Neural cell (in vitro differentiated cells): ENCODE measurements at regions not wholly inside any gene's neighbourhood (a gene's known extent, or its start where the extent isn't known, plus 50 kb on each side); places are given as distances from the start of the nearest gene placed in this dataset.

ENCODE experiments used
- H2AFZ ChIP-seq: fragments of 200-600, 300-800 bp; sonication (generic), shearing (Covaris generic); 2 replicates; pipeline ENCODE4 v1.6.0; 2014; ENCODE audit warnings: low read depth, mild to moderate bottlenecking, antibody characterized with exemption, low read length, moderate library complexity
- H3F3A ChIP-seq: fragments of 200-600 bp; shearing (Covaris generic); 2 replicates; pipeline ENCODE4 v1.6.1; 2016; ENCODE audit warnings: mild to moderate bottlenecking, moderate library complexity, mixed read lengths, antibody characterized with exemption, low read length; ENCODE audit not compliant: insufficient read depth, poor library complexity, severe bottlenecking
- H3K27ac ChIP-seq: fragments of 200-600, 300-800 bp; sonication (generic), shearing (Covaris generic); 2 replicates; pipeline ENCODE4 v1.5.1; 2014; ENCODE audit warnings: mild to moderate bottlenecking, low read length, moderate library complexity
- H3K27me3 ChIP-seq: fragments of 300-800, 200-600 bp; sonication (generic), shearing (Covaris generic); 2 replicates; pipeline ENCODE4 v1.6.0; 2014; ENCODE audit warnings: mild to moderate bottlenecking, low read depth, low read length, moderate library complexity; ENCODE audit not compliant: insufficient read depth
- H3K36me3 ChIP-seq: fragments of 300-800, 200-600 bp; sonication (generic), shearing (Covaris generic); 2 replicates; pipeline ENCODE4 v1.5.1; 2014; ENCODE audit warnings: mild to moderate bottlenecking, antibody characterized with exemption, low read length, moderate library complexity; ENCODE audit not compliant: insufficient read depth
- H3K4me2 ChIP-seq: fragments of 300-800, 200-600 bp; sonication (generic), shearing (Covaris generic); 2 replicates; pipeline ENCODE4 v1.6.0; 2014; ENCODE audit warnings: mild to moderate bottlenecking, low read length
- H3K4me3 ChIP-seq: fragments of 300-800, 200-600 bp; sonication (generic), shearing (Covaris generic); 2 replicates; pipeline ENCODE4 v1.5.1; 2014; ENCODE audit warnings: mild to moderate bottlenecking, low read length, moderate library complexity
- H3K79me2 ChIP-seq: fragments of 200-600 bp; shearing (Covaris generic); replicated peaks from 2 replicates; pipeline ENCODE4 v1.6.0; 2014; ENCODE audit warnings: mild to moderate bottlenecking, low read length, moderate library complexity; ENCODE audit not compliant: insufficient read depth
- H3K9ac ChIP-seq: fragments of 300-800, 200-600 bp; sonication (generic), shearing (Covaris generic); 2 replicates; pipeline ENCODE4 v1.6.1; 2016; ENCODE audit warnings: mild to moderate bottlenecking, low read length, mixed read lengths
- H3K9me2 ChIP-seq: fragments of 200-600 bp; shearing (Covaris generic); 2 replicates; pipeline ENCODE4 v1.6.1; 2016; ENCODE audit warnings: mild to moderate bottlenecking, low read length, mixed read lengths; ENCODE audit not compliant: insufficient read depth
- H3K9me3 ChIP-seq: fragments of 200-600, 300-800 bp; sonication (generic), shearing (Covaris generic); 2 replicates; pipeline ENCODE4 v1.6.1; 2016; ENCODE audit warnings: mild to moderate bottlenecking, mixed run types, low read length, moderate library complexity, mixed read lengths
- H4K20me1 ChIP-seq: fragments of 200-600 bp; shearing (Covaris generic); 2 replicates; pipeline ENCODE4 v1.6.1; 2016; ENCODE audit warnings: mild to moderate bottlenecking, mixed run types; ENCODE audit not compliant: insufficient read depth
- CTCF ChIP-seq: fragments of 450-650 bp; IDR thresholded peaks from 2 replicates; pipeline ENCODE4 v1.5.1; 2014; ENCODE audit warnings: antibody characterized with exemption, mild to moderate bottlenecking, moderate library complexity; ENCODE audit not compliant: poor library complexity, severe bottlenecking
- EP300 ChIP-seq: fragments of 450-650 bp; conservative IDR thresholded peaks from 2 replicates; pipeline ENCODE4 v1.6.1; 2014; ENCODE audit warnings: antibody characterized with exemption, mild to moderate bottlenecking, moderate library complexity; ENCODE audit not compliant: poor library complexity, severe bottlenecking
- EZH2 ChIP-seq: fragments of 200-600, 300-800 bp; shearing (Covaris generic), sonication (generic); IDR thresholded peaks from 2 replicates; pipeline ENCODE4 v1.6.1; 2014; ENCODE audit warnings: antibody characterized with exemption, low read length, borderline replicate concordance, mild to moderate bottlenecking; ENCODE audit not compliant: insufficient read depth, poor library complexity, severe bottlenecking
- MXI1 ChIP-seq: fragments of 450-650 bp; conservative IDR thresholded peaks from 2 replicates; pipeline ENCODE4 v1.6.1; 2014; ENCODE audit warnings: antibody characterized with exemption, mild to moderate bottlenecking; ENCODE audit not compliant: poor library complexity, severe bottlenecking
- POLR2AphosphoS5 ChIP-seq: IDR thresholded peaks from 2 replicates; pipeline ENCODE4 v1.6.1; 2012
- RAD21 ChIP-seq: fragments of 450-650 bp; conservative IDR thresholded peaks from 2 replicates; pipeline ENCODE4 v1.6.1; 2014; ENCODE audit warnings: antibody characterized with exemption, mild to moderate bottlenecking, moderate library complexity
- REST ChIP-seq: IDR thresholded peaks from 2 replicates; pipeline ENCODE4 v1.6.1; 2012; ENCODE audit warnings: borderline replicate concordance
- SMC3 ChIP-seq: fragments of 450-650 bp; conservative IDR thresholded peaks from 2 replicates; pipeline ENCODE4 v1.6.1; 2014; ENCODE audit warnings: antibody characterized with exemption, mild to moderate bottlenecking, moderate library complexity; ENCODE audit not compliant: poor library complexity
- TAF1 ChIP-seq: IDR thresholded peaks from 2 replicates; pipeline ENCODE4 v1.6.1; 2012; ENCODE audit warnings: low read depth

DNA sequence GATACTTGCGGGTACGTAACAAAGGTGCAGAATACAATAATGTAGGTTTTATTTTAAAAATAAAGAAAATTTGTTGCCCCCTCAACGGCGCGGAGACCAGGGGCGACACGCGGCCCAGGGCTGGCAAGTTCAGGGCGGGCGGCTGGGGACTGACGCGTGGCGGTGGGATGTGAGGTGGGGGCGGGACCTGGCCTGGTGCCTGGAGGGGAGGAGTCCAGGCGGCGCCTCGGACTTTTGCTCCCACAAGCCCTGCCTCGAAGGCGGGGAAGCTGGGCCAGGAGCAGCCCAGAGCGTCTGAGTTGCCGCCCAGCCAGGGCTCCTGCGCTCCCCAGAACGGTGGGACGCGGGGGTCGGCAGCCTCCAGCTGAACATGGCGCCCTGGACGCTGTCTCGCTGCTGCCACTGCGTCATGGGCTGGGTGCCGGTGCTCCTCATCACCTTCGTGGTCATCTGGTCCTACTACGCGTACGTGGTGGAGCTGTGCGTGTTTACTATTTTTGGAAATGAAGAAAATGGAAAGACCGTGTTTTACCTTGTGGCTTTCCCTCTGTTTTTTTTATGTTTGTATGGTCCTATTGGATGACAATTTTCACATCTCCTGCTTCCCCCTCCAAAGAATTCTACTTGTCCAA lies 1122.8 kb upstream of the ATXN8OS start:
- no peaks in the 10 kb centered on the region for H3K36me3 ChIP-seq
- H2AFZ ChIP-seq = no peak overlapping the region
- H3K9me2 ChIP-seq = no peaks in the 10 kb centered on the region
- TF ChIP-seq EP300 (no peak), CTCF (no peak), MXI1 (no peak), REST (no peak), TAF1 (no peak), POLR2AphosphoS5 (no peak), RAD21 (no peak), EZH2 (no peak), SMC3 (no peak)
- no peaks in the 10 kb centered on the region for H3F3A ChIP-seq
- no peak overlapping the region for H3K27ac ChIP-seq
- H3K4me3 ChIP-seq = no peak overlapping the region
- no peaks in the 10 kb centered on the region for H3K9me3 ChIP-seq
- H3K27me3 ChIP-seq = no peaks in the 10 kb centered on the region
- H3K4me2 ChIP-seq = no peak overlapping the region
- no peaks in the 10 kb centered on the region for H4K20me1 ChIP-seq
- H3K79me2 ChIP-seq = no peaks in the 10 kb centered on the region
- no peak overlapping the region for H3K9ac ChIP-seq

DNA sequence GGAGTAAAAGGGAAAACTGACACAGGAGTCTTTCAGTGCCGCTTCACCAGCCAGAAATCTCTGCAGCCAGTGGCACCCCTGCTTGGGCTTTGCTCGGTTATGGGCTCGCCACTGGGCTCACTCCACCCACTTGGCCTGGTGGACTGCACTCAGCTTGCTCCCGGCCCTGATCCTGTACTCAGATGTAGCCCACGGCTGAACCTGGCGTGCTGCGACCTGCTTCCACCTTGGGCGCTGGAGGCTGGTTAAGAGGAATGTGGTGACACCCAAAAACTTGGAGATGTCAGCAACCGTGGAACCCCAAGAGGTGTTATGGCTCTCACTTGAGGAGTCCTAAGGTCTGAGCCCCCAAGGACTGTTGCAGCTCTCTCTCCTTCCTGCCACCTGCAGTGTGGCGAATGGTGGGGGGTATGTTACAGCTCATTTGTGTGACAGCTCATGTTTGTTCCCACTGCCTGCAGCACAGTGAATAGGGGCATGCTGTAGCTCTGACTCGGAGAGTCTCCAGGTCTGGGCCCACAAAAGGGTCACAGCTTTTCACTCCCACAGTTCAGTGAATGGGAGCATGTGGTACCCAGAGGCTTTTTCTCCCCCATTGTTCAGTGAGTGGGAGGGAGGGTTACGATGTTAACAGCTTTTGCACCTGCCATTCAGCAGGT lies 1124.5 kb upstream of the ATXN8OS start:
- no peaks in the 10 kb centered on the region for H3K27me3 ChIP-seq
- TF ChIP-seq REST = no peak
- no peak for TF ChIP-seq CTCF
- TF ChIP-seq MXI1 = no peak
- H3K9ac ChIP-seq = no peak overlapping the region
- no peak overlapping the region for H3K27ac ChIP-seq
- H3K9me3 ChIP-seq = no peaks in the 10 kb centered on the region
- H4K20me1 ChIP-seq = no peaks in the 10 kb centered on the region
- H2AFZ ChIP-seq = no peak overlapping the region
- no peaks in the 10 kb centered on the region for H3K9me2 ChIP-seq
- H3F3A ChIP-seq = no peaks in the 10 kb centered on the region
- no peak overlapping the region for H3K4me3 ChIP-seq
- H3K4me2 ChIP-seq = no peak overlapping the region
- no peaks in the 10 kb centered on the region for H3K36me3 ChIP-seq
- no peaks in the 10 kb centered on the region for H3K79me2 ChIP-seq
